Aorta (tissue), 5 donors: ENCODE measurements at regions not wholly inside any gene's neighbourhood (a gene's known extent, or its start where the extent isn't known, plus 50 kb on each side); places are given as distances from the start of the nearest gene placed in this dataset.

ENCODE experiments used
- ATAC-seq: fragments of 200-7000 bp; cut with Tn5 transposase; one replicate; pipeline ENCODE4 v1.9.1; 2022; ENCODE audit warnings: moderate library complexity; ENCODE audit not compliant: low FRiP score
- DNase-seq, 2 donors: peaks; one replicate each; pipeline ENCODE4 v3.0.0-alpha.2; 2020
- H3K27ac ChIP-seq, 2 donors: one replicate each; pipeline ENCODE4 v1.5.1; 2013; ENCODE audit warnings: low read length in 2 of 2, mild to moderate bottlenecking in 2 of 2, moderate library complexity in 2 of 2, control low read depth in 1 of 2, inconsistent platforms in 1 of 2, low read depth in 1 of 2
- H3K27me3 ChIP-seq, 2 donors: one replicate each; pipeline ENCODE4 v1.6.1; 2013; ENCODE audit warnings: control low read depth in 1 of 2, low read length in 1 of 2, mild to moderate bottlenecking in 1 of 2, moderate library complexity in 1 of 2; ENCODE audit not compliant: insufficient read depth in 2 of 2, control insufficient read depth in 1 of 2
- H3K36me3 ChIP-seq, 2 donors: one replicate each; pipeline ENCODE4 v1.6.1; 2013; ENCODE audit warnings: control low read depth in 1 of 2, low read length in 1 of 2, mild to moderate bottlenecking in 1 of 2; ENCODE audit not compliant: insufficient read depth in 2 of 2, control insufficient read depth in 1 of 2
- H3K4me1 ChIP-seq, 2 donors: one replicate each; pipeline ENCODE4 v1.6.1; 2013; ENCODE audit warnings: low read length in 2 of 2, control low read depth in 1 of 2, mild to moderate bottlenecking in 1 of 2, moderate library complexity in 1 of 2; ENCODE audit not compliant: insufficient read depth in 2 of 2, control insufficient read depth in 1 of 2
- H3K4me3 ChIP-seq, 2 donors: one replicate each; pipeline ENCODE4 v1.5.1; 2013; ENCODE audit warnings: low read length in 2 of 2, control low read depth in 1 of 2, mild to moderate bottlenecking in 1 of 2
- H3K9me3 ChIP-seq: one replicate; pipeline ENCODE4 v1.6.1; 2013; ENCODE audit warnings: mild to moderate bottlenecking, low read length; ENCODE audit not compliant: control insufficient read depth
- WGBS, 2 donors: extraction: QIAGEN DNeasy Blood & Tissue Kit; methylation state at CpG; one replicate each; pipeline ENCODE4 v1.1.7; 2013; 5-methylcytosine and 5-hydroxymethylcytosine counted together
- intact Hi-C, 2 donors: fragments of 100-400 bp; cut with DNase I; formaldehyde crosslinking; loops; one replicate each; pipeline versions ENCODE4 v1.14.2 to v1.15.0; 2022
- donor health status: healthy with polysubstance abuse.
- donor health status: Bipolar disorder and iron deficiency.
- donor health status: DM: no; HTN: no; CAD: no.
- donor health status: DM: no; HTN: no; CAD: no.
- donor health status: DM: yes; HTN: yes; CAD: no.

- Histone ChIP-seq H3K4me1 (no peaks in the 10 kb centered on the region), H3K36me3 (no peaks in the 10 kb centered on the region), H3K4me3 (no peak overlapping the region), H3K9me3 (no peaks in the 10 kb centered on the region), H3K27me3 (no peaks in the 10 kb centered on the region), H3K27ac (no peak overlapping the region)
- intact Hi-C loops: no loop called here
- no peak for DNase-seq
- WGBS, 2 donors: 86 to 92% methylated on average over 1 of the region's 1 CpG
- no peak for ATAC-seq
These were observed 805.0 kb upstream of the C9orf72 start for GRCh38 chr9:28378231-28378630.

- Histone ChIP-seq H3K4me3 (no peak overlapping the region), H3K27me3 (no peaks in the 10 kb centered on the region), H3K36me3 (no peaks in the 10 kb centered on the region), H3K9me3 (no peaks in the 10 kb centered on the region), H3K27ac (no peak overlapping the region), H3K4me1 (no peaks in the 10 kb centered on the region)
- intact Hi-C loops: no loop called here
- no peak for DNase-seq
- no peak for ATAC-seq
These were observed 805.8 kb upstream of the C9orf72 start for GRCh38 chr9:28379082-28379481.

DNA sequence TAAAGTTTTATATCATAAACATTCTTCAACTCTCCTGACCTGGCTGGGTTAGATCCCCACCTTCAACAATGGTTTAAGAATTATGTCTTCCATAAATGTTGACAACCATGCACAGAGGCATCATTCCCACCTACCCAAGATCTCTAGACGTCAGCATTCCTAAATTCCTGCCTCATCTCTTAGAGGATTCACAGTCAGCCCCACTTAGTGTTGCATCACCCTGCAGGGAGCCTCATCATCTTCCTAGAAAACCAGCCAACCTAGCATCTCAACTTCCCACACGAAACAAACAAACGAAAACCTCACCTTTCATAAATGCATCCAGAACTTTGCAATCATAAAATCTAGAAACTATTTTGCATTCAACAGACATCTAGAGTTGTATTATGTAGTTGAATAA, 816.1 kb upstream of the C9orf72 start:
- Histone ChIP-seq H3K4me3 (no peak overlapping the region), H3K36me3 (no peaks in the 10 kb centered on the region), H3K27me3 (no peaks in the 10 kb centered on the region), H3K9me3 (no peaks in the 10 kb centered on the region), H3K27ac (no peak overlapping the region), H3K4me1 (no peaks in the 10 kb centered on the region)
- DNase-seq: no peak
- intact Hi-C loops: no loop called here
- no peak for ATAC-seq
- WGBS, 2 donors: 66 to 71% methylated on average over 3 of the region's 3 CpGs

- H3K9me3 ChIP-seq: no peaks in the 10 kb centered on the region
- H3K27me3 ChIP-seq: no peaks in the 10 kb centered on the region
- no peaks in the 10 kb centered on the region for H3K36me3 ChIP-seq
- intact Hi-C loops: no loop called here
- DNase-seq (no peak), ATAC-seq (no peak)
- no peak overlapping the region for H3K4me3 ChIP-seq
- no peak overlapping the region for H3K27ac ChIP-seq
- no peaks in the 10 kb centered on the region for H3K4me1 ChIP-seq
These were observed 821.5 kb upstream of the C9orf72 start for GRCh38 chr9:28394774-28395173.

GRCh38 chr9:28396058-28396457, 822.8 kb upstream of the C9orf72 start:
- no peaks in the 10 kb centered on the region for H3K4me1 ChIP-seq
- no peak for ATAC-seq
- no peaks in the 10 kb centered on the region for H3K27me3 ChIP-seq
- no peak for DNase-seq
- 70 to 81% methylated on average over 4 of the region's 4 CpGs for WGBS, 2 donors
- H3K36me3 ChIP-seq: no peaks in the 10 kb centered on the region
- no peak overlapping the region for H3K4me3 ChIP-seq
- intact Hi-C loops: no loop called here
- no peaks in the 10 kb centered on the region for H3K9me3 ChIP-seq
- no peak overlapping the region for H3K27ac ChIP-seq

GRCh38 chr9:28407351-28407750, 834.1 kb upstream of the C9orf72 start:
- Histone ChIP-seq H3K4me1 (no peaks in the 10 kb centered on the region), H3K27ac (no peak overlapping the region), H3K36me3 (no peaks in the 10 kb centered on the region), H3K27me3 (no peaks in the 10 kb centered on the region), H3K4me3 (no peak overlapping the region), H3K9me3 (no peaks in the 10 kb centered on the region)
- WGBS, 2 donors: 9 to 10% methylated on average over 3 of the region's 3 CpGs
- DNase-seq: no peak
- no peak for ATAC-seq
- intact Hi-C loops: loop anchor here in 1 of 2 donors (10.0 kb wide), 1 partner anchor 63 kb away; no protein-coding TSS in a partner anchor

- intact Hi-C loops: loop anchor here in 1 of 2 donors (10.0 kb wide), 1 partner anchor 65 kb away; no protein-coding TSS in a partner anchor
- WGBS, 2 donors: 56 to 68% methylated on average over 1 of the region's 1 CpG
- Histone ChIP-seq H3K36me3 (no peaks in the 10 kb centered on the region), H3K27ac (no peak overlapping the region), H3K4me3 (no peak overlapping the region), H3K9me3 (no peaks in the 10 kb centered on the region), H3K4me1 (no peaks in the 10 kb centered on the region), H3K27me3 (no peaks in the 10 kb centered on the region)
- DNase-seq: no peak
- ATAC-seq: no peak
These were observed 836.6 kb upstream of the C9orf72 start for GRCh38 chr9:28409919-28410318.

- H3K9me3 ChIP-seq: no peaks in the 10 kb centered on the region
- H3K4me1 ChIP-seq: no peaks in the 10 kb centered on the region
- WGBS, 2 donors: 17 to 19% methylated on average over 3 of the region's 3 CpGs
- H3K4me3 ChIP-seq: no peak overlapping the region
- DNase-seq (no peak), ATAC-seq (no peak)
- H3K27ac ChIP-seq: no peak overlapping the region
- no peaks in the 10 kb centered on the region for H3K36me3 ChIP-seq
- H3K27me3 ChIP-seq: no peaks in the 10 kb centered on the region
- intact Hi-C loops: no loop called here
These were observed 837.1 kb upstream of the C9orf72 start for GRCh38 chr9:28410411-28410810.

- Histone ChIP-seq H3K36me3 (no peaks in the 10 kb centered on the region), H3K4me3 (no peak overlapping the region), H3K27ac (no peak overlapping the region), H3K9me3 (no peaks in the 10 kb centered on the region), H3K4me1 (no peaks in the 10 kb centered on the region), H3K27me3 (no peaks in the 10 kb centered on the region)
- intact Hi-C loops: no loop called here
- DNase-seq (no peak), ATAC-seq (no peak)
- WGBS, 2 donors: 48 to 53% methylated on average over 1 of the region's 1 CpG
These were observed 840.2 kb upstream of the C9orf72 start for GRCh38 chr9:28413471-28413870.
